HG03354 (cell line): ENCODE measurements at regions not wholly inside any gene's neighbourhood (a gene's known extent, or its start where the extent isn't known, plus 50 kb on each side); places are given as distances from the start of the nearest gene placed in this dataset.

ENCODE experiments used
- ATAC-seq: cut with Tn5 transposase; IDR thresholded peaks from one replicate; pipeline ENCODE4 v1.9.1; 2021; ENCODE audit warnings: mild to moderate bottlenecking; ENCODE audit not compliant: unreplicated experiment, poor library complexity, severe bottlenecking

DNA sequence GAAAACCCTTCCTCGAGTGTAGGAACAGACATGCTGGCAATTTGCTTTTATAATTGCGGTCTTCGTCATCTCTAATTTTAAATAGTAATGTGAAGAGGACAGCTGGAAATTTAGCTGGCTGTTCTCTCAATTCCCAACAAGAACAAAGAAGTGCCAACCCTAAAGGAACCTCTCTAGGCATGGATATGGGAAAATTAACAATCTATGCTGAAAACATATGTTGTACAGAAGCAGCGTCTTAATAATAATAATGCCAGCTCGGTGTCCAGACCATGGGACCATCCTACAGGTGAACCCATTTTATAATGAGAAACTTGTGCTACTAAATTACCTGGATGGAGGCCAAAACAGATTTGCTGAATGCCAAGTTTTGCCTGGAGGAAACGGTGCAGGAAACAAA is 641.4 kb upstream of the MGMT start:
- no peak for ATAC-seq

DNA sequence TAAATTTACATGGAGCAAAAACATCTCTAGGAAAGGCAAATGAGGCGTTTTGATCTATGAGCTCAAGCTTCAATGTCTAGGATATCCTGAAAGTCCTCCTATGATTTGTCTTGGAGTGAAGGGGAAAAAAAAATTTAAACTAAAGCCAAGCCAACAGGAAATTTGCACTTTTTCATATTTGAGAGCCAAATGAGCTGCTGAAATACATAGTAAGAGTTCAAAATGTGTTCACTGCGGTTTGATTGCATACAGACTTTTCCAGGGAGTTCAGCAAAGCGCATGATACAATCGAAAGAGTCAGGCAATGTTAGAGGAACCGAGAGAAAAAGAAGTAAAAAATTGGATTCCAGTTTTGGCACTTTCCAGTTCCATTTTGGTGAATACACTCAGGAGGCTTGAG is 633.4 kb upstream of the MGMT start:
- no peak for ATAC-seq

DNA sequence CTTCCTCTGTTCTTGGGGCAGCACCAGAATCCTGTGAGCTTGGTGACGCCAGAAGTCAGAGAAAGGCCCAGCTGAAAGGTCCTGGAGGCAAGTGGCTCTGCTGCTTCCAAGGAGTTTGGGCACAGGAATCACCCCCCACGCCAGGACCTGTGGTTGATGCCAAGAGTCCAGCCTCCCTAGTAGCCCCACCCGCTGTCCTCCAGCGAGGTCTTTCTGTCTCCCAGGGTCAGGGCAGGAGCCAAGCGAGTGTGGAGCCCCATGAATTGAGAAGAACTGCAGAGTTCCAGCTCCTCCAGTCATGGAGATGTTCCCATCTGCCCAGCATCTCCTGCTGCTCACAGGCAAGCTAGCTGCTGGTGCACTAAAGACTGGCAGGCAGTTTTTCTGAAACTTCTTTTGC is 631.7 kb upstream of the MGMT start:
- no peak for ATAC-seq

DNA sequence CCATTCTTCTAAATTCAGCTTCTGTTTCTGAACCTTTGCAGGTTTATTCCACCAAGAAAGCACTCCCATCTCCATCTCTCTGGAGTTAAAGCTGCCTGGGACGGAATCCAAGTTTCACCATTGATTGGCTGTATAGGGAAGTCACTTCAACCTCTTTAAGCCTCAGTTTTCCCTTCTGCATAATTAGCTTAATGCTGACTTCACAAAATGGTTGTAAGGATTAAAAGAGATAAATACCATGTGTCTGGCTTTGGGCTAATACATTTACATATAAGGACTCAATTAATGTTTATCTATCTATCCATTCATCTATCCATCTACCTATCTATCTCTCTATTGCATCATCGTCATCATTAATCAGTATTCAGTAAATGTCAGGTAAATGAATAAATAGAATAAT is 629.6 kb upstream of the MGMT start:
- ATAC-seq, result no peak

DNA sequence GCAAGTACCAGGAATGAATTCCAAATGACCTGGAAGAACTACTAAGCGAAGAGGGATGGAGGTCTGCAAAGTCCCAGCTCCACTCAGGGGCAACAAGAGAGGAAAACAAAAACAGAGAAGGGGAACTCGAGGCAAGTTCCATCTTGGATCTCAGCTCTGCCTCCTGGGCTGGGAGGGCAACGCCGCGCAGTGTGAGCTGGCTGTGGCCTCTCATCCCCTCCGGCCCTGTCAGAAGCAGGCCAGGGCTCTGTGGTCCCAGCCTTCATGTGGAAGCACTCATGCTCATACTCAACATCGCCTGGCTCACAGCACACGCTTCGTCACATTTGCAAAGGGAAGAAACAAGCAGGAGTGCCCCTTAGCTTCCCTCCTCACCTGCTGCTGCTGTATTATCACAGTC is 627.9 kb upstream of the MGMT start:
- no peak for ATAC-seq

DNA sequence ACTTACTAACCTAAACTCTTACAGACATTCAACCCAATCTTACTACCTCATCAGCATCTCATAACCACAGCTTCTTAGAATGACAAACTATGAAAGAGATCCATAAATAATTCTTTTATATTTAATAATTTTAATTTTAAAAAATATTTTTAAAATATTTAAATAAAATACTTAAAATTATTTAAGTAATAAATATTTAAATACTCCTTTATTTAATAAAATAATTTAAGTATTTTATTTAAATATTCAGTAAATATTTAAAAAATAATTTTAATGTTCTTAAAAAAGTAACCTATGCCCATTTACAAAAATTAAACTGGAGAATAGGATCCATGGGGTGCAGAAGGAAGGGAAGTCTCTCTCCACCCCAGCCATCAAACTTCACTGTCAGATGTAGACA is 627.3 kb upstream of the MGMT start:
- no peak for ATAC-seq

DNA sequence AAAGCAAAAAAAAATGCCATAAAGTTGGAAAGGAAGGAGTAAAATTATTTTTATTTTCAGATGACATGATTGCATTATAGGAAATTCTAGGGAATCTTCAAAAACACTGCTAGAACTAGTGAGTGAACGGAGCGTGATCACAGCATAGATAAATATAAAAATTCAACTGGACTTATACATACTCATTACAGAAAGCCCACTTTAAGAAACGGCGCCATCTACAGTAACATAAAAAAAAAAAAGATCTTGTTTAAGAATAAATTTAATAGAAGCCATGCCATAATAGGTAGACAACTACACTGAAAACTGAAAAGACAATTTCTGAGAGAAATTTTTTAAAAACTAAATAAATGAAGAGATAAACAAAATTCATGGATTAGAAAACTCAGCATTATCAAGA is 623.1 kb upstream of the MGMT start:
- ATAC-seq, result no peak

DNA sequence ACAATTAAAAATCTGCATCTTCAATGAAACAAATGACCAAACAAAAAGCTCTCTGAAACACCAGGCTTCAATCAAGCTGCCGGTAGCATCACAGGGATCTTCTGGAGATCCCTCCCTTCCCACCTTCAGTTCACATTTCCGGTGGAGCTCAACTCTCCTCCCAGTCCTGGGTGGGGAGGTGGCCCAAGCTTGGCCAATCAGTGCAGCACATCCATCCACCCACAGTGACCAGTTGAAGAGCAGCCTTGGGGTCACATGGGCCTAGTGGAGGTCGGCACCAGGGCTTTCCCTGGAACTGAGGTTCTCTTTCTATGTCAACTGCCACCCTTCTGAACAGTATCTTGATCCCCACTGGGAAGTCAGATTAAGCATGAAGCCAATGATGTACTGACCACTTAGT is 620.1 kb upstream of the MGMT start:
- ATAC-seq, result no peak

DNA sequence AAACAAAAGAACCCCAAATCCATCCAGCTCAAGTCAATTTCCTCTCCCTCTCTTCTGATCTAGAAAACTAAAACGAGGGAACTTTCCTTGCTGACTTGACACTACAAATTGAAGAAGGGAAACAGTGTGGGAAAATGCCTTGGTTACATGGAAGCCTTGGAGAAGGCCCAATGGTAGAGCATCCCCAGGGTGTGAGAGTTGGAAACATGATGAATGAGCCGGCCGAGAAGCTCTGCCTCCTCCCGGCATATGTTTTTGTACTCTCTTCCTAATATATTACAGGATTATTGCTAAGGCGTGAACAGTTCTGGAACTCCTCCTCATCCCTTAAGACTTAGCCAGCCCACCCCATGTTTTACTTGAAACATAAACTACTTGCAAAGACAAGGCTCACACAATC is 618.2 kb upstream of the MGMT start:
- no peak for ATAC-seq

DNA sequence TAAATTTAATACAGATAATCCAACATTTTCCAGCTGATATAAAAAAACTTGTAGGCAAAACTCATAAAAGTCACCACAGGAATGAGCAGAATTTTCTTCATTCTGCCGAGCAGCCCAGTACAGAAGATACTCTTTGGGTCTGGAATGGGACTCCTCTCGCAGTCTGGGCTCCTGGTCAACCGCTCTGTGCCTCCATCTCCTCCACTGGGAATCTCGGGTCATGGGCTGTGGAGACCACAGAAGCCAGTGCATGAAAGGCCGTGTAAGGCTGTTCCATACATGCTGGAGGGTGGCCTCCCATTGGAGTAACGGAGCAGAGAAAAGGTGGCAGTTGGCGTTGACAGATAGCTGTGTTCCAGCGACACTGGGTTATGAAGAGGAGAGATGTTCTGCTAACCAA is 616.4 kb upstream of the MGMT start:
- ATAC-seq, result no peak

DNA sequence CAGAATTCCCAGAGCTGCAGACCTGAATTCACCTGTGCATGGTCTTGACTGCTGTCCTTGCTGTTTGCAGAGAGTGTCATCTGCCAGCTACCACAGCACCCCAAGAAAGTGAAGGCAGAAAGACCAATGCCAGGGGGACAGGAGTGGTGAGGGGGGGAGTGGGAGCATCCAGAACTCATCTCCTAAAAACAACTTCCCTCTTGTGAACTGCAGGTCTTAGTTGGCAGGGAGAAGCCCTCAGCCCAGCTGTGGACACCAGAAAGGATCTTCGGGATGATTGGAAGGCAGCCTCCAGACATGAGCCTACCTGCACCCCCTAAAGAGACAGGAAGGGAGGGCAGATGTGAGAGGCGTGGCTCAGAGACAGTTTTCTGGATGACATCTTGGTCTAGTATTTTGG is 615.8 kb upstream of the MGMT start:
- ATAC-seq, result no peak

DNA sequence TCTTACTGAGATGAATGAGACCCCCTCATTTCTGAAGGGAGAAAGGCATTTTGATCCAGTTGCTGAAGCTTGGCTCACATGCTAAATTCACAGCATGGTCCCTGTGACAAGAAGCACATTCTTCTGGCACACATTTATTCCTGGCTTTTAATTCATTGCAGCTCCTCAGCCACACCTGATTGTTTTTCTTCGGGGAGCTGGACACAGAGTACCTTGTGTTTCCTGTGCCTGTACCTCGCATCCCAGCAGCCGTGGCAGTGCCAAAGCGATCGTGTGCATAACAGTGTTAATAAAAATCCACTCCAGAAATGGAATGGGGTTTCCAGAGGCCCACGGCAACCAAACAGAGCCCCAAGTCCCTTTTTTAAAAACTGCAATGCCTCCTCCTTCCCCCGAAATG is 615.3 kb upstream of the MGMT start:
- no peak for ATAC-seq

DNA sequence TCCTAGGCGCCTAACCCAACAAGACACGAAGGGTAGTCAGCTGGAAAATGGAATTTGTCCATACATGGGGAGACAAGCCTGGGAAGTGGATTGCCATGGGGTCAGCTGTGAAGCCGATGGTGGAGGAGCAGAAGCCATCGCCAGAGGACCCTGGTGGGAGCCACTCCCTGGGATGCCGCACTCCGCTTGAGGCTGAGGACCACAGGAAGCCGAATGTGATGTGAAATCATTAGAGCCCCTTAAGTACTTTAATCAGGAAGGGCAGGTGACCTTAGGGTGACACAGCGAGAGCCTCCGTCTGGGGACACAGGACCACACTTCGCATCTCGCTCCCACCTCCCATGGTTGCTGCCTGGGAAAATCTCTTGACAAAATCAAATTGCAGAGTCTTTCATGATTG is 614.6 kb upstream of the MGMT start:
- no peak for ATAC-seq

DNA sequence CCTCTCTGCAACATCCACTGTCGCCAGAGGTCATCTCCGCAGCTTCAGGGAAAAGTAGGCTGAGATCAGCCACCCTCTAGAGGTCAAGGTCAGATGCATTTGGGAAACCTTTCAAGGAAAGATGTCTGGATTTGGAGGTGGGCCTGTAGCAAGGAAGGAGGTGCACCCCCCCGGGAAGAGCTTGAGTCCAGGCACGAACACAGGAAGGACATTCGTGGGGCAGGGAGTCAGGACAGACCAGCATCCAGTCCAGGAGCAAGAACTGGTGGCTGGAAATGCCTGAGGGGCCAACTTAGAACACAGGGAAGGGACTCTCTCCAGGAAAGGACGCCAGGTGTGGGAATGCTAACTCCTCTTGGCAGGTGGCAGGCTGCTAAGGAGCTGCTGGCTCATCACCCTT is 614.1 kb upstream of the MGMT start:
- ATAC-seq, result no peak

DNA sequence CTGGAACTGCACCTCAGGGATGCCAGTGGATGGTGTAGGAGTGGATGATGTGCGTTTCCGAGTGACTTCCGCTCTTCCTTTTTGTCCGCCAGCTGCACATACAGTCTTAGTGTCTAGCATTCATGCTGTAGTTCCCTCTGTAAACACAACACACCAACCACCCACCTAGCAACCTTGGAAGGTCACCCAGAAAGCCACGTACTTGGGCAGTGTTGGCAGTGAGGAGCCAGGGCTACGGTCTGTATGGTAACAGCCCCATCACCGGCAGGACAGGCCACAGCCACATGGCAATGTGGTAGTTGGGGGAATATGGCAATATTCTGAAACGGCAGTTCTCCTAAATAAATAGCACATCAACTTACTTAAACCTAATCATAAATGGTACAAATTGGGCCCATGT is 613.5 kb upstream of the MGMT start:
- ATAC-seq, result no peak

DNA sequence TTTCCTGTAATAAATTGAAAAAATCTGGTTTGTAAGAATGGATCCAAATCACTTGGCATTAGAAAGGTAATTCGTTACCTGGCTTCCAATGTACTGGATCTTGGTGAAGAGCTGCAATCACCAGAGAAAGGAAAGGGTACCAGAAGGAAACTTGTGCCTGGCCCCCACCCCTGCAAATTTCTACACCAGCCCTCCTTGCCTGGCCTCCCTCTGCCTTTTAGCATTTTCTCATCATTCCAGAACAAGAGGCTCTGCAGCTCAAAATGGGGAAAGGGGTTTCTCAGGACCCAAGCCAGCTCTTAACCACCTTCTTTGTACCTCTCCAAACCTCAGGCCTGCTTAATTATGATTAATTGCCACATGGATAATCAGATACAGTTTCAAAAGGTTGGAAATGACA is 612.8 kb upstream of the MGMT start:
- ATAC-seq, result no peak

DNA sequence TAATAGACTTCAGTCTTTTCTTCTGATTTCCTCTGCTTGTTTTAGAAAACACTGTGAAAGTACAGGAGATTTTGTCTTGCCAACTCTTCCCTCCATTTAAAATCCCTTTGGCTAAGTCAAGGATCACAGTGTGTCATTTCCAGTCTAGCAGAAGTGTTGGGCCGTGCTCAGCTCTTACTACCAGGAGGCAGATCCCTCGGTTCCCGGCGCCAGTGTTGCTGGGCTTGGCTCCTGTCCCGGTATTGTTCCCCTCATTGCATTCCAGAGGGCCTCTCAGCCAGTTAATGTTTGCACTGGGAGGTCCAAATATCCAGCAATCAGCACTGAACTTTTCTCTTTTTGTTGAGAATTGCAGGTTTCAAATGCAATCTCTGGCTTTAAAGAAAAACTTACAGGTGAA is 612.1 kb upstream of the MGMT start:
- no peak for ATAC-seq

DNA sequence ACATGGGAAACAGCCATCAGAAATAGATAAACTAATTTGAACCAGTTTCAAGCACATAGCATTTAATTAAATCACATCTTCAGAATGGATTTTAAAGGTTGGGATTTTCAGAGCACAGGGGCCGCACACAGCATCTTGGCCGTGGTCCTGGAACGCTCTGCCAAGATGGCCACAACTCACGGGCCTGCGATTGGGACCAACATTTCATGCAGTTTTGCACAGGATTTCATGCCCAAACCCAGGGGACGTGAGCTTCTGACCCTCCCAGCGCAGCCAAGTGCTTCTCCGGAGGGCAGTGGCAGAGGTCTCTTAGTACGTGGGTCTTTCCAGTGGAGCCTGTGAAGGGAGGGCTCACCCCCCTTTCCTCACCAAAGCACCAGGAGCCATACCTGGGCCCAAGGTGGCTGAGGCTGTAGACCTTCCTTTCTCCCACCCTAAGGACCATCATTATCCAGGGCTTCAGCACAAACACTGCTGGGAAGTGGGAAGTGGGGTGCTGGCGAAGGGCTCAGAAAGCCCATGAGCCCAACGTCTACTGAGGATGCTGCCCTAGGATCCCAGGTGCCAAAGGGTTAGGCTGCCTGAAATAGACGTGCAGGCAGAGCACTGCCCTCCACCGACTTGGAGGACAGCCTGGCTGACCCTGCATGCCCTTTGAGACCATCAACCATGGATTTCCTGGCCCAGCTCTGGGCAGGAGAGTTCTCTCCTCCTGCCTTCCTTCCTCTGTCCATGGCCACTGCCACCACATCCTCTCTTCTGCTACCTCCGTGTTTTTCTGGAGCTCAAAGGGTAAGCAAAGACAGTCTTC is 611.2 kb upstream of the MGMT start:
- no peak for ATAC-seq

DNA sequence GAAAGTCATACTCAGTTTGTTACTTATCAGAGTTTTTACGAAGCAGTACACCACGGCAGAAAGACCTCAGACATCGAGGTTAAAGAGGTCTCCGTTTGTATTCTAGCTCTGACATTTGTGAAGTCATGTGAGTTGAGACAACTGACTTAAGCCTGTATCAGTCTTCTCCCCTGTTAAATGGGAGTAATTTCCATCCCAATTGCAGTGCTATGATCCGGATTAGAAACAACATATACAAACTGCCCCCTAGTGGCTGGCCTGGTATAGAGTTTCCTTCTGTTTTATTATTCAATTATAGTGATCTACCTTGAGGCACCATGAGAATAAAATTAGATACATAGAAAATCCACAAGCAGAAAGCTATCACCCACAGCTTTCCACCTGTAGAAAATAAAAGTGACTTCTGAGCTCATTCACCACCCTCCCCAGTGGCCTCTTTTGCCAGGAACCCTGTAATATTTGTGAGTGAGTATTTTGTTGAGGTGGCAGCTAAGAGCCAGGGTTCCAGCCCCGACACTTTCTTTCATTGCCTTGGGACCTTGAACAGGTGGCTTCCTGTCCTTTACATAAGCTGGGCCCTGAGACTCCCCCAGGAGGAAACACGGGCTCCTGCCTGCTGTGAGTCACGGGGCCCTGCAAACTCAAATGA is 607.2 kb upstream of the MGMT start:
- no peak for ATAC-seq

DNA sequence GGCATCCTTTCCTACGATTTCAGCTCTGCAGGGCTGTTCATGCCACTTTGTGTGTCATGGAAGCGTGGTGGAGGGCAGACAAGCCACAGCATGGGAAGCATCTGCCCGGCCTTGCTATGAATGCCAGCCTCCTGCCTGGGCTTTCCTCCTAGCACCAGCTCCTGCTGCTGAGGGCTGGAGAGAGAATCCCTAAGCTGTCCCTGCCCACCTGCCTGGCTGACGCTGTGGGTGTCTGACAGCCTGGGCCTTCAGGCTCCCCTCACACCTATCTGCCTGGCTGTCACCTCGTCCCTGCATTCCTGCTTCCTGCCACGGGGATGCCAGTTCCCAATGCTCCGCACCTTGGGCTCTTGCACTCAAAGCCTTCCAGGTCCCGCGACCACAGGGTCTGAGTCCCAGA is 606.5 kb upstream of the MGMT start:
- ATAC-seq, result no peak

DNA sequence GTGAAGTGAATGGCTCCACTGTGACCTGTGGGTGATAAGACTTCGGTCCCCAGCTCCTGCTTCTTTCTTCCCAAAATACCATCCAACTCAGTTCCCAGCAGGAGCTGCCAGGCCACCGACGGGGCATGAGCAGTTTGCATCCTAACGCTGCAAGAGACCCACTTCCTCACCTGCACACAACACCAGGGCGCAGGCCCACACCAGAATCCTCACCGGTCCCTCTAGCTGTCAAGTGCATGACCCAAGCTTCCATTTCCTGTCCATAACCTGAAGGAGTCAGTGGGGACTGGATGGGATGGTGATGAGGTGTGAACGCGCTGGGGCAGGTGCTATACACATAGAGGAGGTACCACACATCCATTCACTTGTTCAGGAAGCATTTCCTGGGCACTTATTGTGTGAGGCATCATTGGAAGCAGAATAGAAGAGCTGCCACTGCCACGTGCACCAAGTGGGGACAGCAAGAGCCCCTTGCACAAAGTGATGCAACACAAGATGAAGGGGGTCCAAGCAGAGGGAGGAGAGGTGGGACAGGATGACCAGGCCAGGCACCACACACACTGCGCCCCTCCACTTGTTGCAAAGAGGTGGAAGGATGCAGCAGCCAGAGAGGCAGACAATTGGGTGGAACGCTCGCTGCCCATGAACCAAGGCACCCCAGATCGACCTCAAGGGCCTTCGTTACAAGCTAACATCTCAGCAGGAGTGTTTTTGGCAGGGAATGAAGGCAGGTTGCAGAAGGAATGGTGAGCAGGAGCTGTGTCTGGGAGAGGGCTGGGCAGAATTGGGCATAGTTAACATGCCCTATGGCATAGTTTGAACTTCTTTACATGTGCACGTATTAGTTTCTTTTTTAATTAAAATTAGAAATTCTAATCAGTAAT is 605.8 kb upstream of the MGMT start:
- no peak for ATAC-seq
